Thyroid gland (tissue), 4 donors: ENCODE measurements at regions not wholly inside any gene's neighbourhood (a gene's known extent, or its start where the extent isn't known, plus 50 kb on each side); places are given as distances from the start of the nearest gene placed in this dataset.
A peak's percentile ranks its signal among the peaks of the same experiment; 100 is the strongest.

Experiments
- DNase-seq, 2 donors: peaks; one replicate each; pipeline ENCODE4 v3.0.0-alpha.2; 2019
- H3K27ac ChIP-seq, 3 donors: fragments of 200-600 bp; sonication (generic); 1 replicate in 2 of 3; 2 replicates in 1 of 3; pipeline ENCODE4 v1.5.1; 2016 to 2019; ENCODE audit warnings: mild to moderate bottlenecking in 1 of 3, moderate library complexity in 1 of 3
- H3K27me3 ChIP-seq: fragments of 200-600 bp; sonication (generic); one replicate; pipeline ENCODE4 v1.5.1; 2019
- H3K36me3 ChIP-seq, 2 donors: fragments of 200-600 bp; sonication (generic); one replicate each; pipeline ENCODE4 v1.5.1; 2016 to 2019
- H3K4me1 ChIP-seq, 2 donors: fragments of 200-600 bp; sonication (generic); one replicate each; pipeline ENCODE4 v1.5.1; 2017 to 2019
- H3K4me3 ChIP-seq, 3 donors: fragments of 200-600 bp; sonication (generic); replicated peaks in 1 of 3; 1 replicate in 2 of 3; 2 replicates in 1 of 3; pipeline ENCODE4 v1.5.1; 2016; ENCODE audit warnings: mild to moderate bottlenecking in 1 of 3
- H3K9me3 ChIP-seq: fragments of 200-600 bp; sonication (generic); one replicate; pipeline ENCODE4 v1.5.1; 2017
- POLR2A ChIP-seq, 2 donors: fragments of 450-650 bp; IDR thresholded peaks; one replicate each; pipeline ENCODE4 v1.6.1; 2017; ENCODE audit warnings: antibody characterized with exemption in 2 of 2, mild to moderate bottlenecking in 2 of 2, moderate library complexity in 1 of 2
- WGBS, 2 donors: methylation state at CpG; one replicate each; pipeline ENCODE4 v1.1.5; 2017; 5-methylcytosine and 5-hydroxymethylcytosine counted together
- intact Hi-C: fragments of 100-400 bp; cut with DNase I; formaldehyde crosslinking; loops from one replicate; pipeline ENCODE4 v1.15.1; 2023
- TF ChIP-seq, protein P1 (sequence below), 6 experiments: fragments of 200-600 bp in 3 of 6; fragments of 450-650 bp in 3 of 6; sonication (generic) in 3 of 6; IDR thresholded peaks; one replicate each; pipeline ENCODE4 v1.5.1; 2016 to 2019; ENCODE audit warnings: antibody characterized with exemption in 6 of 6, mild to moderate bottlenecking in 2 of 6, inconsistent platforms in 1 of 6, moderate library complexity in 1 of 6

DNA sequence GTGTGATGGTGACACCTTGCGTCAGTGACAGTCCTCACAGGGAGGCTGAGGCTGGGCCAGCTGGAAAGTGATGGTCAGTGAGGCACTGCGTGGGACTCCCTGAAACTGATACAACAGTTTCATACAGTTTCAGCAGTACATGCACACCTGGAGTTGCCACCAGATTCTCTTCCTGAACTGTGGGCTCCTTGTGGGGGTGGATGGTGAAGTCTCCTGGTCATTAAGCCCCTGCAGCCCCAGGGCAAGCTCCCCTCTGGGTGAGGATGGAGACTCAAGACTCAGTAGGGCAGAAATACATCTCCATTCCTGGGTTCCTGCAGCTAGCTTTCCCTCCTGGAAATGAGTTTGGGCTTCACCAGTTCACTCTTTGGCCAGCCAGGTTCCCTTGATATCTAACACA, 392.7 kb downstream of the UQCRFS1 start:
- WGBS, 2 donors = 76 to 83% methylated on average over 2 of the region's 2 CpGs
- intact Hi-C loops = no loop called here

GRCh38 chr19:28815257-28815656, 397.7 kb downstream of the UQCRFS1 start:
- DNase-seq = no peak
- Histone ChIP-seq H3K27me3 (no peaks in the 10 kb centered on the region), H3K36me3 (no peaks in the 10 kb centered on the region), H3K4me1 (no peaks in the 10 kb centered on the region), H3K9me3 (no peaks in the 10 kb centered on the region), H3K4me3 (no peak overlapping the region), H3K27ac (no peak overlapping the region)
- TF ChIP-seq, protein P1, sequence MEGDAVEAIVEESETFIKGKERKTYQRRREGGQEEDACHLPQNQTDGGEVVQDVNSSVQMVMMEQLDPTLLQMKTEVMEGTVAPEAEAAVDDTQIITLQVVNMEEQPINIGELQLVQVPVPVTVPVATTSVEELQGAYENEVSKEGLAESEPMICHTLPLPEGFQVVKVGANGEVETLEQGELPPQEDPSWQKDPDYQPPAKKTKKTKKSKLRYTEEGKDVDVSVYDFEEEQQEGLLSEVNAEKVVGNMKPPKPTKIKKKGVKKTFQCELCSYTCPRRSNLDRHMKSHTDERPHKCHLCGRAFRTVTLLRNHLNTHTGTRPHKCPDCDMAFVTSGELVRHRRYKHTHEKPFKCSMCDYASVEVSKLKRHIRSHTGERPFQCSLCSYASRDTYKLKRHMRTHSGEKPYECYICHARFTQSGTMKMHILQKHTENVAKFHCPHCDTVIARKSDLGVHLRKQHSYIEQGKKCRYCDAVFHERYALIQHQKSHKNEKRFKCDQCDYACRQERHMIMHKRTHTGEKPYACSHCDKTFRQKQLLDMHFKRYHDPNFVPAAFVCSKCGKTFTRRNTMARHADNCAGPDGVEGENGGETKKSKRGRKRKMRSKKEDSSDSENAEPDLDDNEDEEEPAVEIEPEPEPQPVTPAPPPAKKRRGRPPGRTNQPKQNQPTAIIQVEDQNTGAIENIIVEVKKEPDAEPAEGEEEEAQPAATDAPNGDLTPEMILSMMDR (IDR thresholded peaks at IDR 0.05) = no peak
- TF ChIP-seq POLR2A (IDR thresholded peaks at IDR 0.05) = no peak
- intact Hi-C loops = no loop called here
- WGBS, 2 donors = 50 to 72% methylated on average over 2 of the region's 2 CpGs

More for the DNA sequence above, 392.7 kb downstream of the UQCRFS1 start:
- Histone ChIP-seq H3K4me1 (no peaks in the 10 kb centered on the region), H3K27ac (no peak overlapping the region), H3K9me3 (no peaks in the 10 kb centered on the region), H3K27me3 (no peaks in the 10 kb centered on the region), H3K4me3 (no peak overlapping the region), H3K36me3 (no peaks in the 10 kb centered on the region)
- no peak for DNase-seq
- TF ChIP-seq, protein P1 (IDR thresholded peaks at IDR 0.05) = no peak
- no peak for TF ChIP-seq POLR2A (IDR thresholded peaks at IDR 0.05)

- H3K4me3 ChIP-seq = peak overlapping the region in 1 of 3 donors; percentile 48
- no peaks in the 10 kb centered on the region for H3K4me1 ChIP-seq
- DNase-seq = no peak
- H3K36me3 ChIP-seq = no peaks in the 10 kb centered on the region
- TF ChIP-seq, protein P1 (IDR thresholded peaks at IDR 0.05) = no peak
- TF ChIP-seq POLR2A (IDR thresholded peaks at IDR 0.05) = no peak
- no peaks in the 10 kb centered on the region for H3K27me3 ChIP-seq
- H3K27ac ChIP-seq = no peak overlapping the region
- H3K9me3 ChIP-seq = no peaks in the 10 kb centered on the region
- intact Hi-C loops = no loop called here
- WGBS, 2 donors = 82 to 85% methylated on average over 3 of the region's 3 CpGs
Measured at GRCh38 chr19:28794301-28794700, 418.6 kb downstream of the UQCRFS1 start.

GRCh38 chr19:28793391-28794168, 419.4 kb downstream of the UQCRFS1 start:
- H3K4me1 ChIP-seq = no peaks in the 10 kb centered on the region
- peak overlapping the region in 2 of 3 donors; percentile 44 to 48 for H3K4me3 ChIP-seq
- no peaks in the 10 kb centered on the region for H3K9me3 ChIP-seq
- WGBS, 2 donors = 6 to 13% methylated on average over 14 to 21 of the region's 97 CpGs
- H3K27me3 ChIP-seq = no peaks in the 10 kb centered on the region
- peak; percentile 21 to 28 for DNase-seq
- TF ChIP-seq, protein P1 (IDR thresholded peaks at IDR 0.05) = no peak
- TF ChIP-seq POLR2A (IDR thresholded peaks at IDR 0.05) = no peak
- no peak overlapping the region for H3K27ac ChIP-seq
- no peaks in the 10 kb centered on the region for H3K36me3 ChIP-seq
- intact Hi-C loops = no loop called here

DNA sequence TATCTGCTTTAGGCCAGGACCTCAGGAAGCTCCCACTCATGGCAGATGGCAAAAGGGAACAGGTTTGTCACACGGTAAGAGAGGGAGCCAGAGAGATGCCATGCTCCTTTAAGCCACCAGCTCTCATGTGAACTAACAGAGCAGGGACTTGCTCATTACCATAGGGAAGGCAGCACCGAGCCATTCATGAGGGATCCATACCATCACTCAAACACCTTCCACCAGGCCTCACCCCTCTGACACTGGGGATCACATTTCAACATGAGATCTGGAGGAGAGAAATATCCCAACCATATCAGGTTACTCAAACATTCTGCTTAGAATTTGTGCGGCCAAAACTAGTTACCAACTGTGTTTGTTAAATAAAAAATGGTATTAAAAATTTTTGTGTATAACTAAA, 427.0 kb downstream of the UQCRFS1 start:
- H3K4me3 ChIP-seq = no peak overlapping the region
- no peak for TF ChIP-seq POLR2A (IDR thresholded peaks at IDR 0.05)
- TF ChIP-seq, protein P1 (IDR thresholded peaks at IDR 0.05) = no peak
- no peaks in the 10 kb centered on the region for H3K36me3 ChIP-seq
- H3K9me3 ChIP-seq = no peaks in the 10 kb centered on the region
- H3K27me3 ChIP-seq = no peaks in the 10 kb centered on the region
- no peak for DNase-seq
- no peak overlapping the region for H3K27ac ChIP-seq
- no peaks in the 10 kb centered on the region for H3K4me1 ChIP-seq
- 34 to 60% methylated on average over 3 of the region's 3 CpGs for WGBS, 2 donors
- intact Hi-C loops = no loop called here
